RWPE2 (cell line): ENCODE measurements at regions not wholly inside any gene's neighbourhood (a gene's known extent, or its start where the extent isn't known, plus 50 kb on each side); places are given as distances from the start of the nearest gene placed in this dataset.

Experiments
- ATAC-seq: fragments of 200-7000 bp; cut with Tn5 transposase; 3 replicates; pipeline ENCODE4 v1.9.1; 2021; ENCODE audit warnings: low read depth
- DNase-seq: peaks from one replicate; pipeline ENCODE4 v3.0.0-alpha.2; 2020; ENCODE audit warnings: low spot score
- H3K27ac ChIP-seq: fragments of 450-650 bp; 2 replicates; pipeline ENCODE4 v1.5.1; 2017; ENCODE audit warnings: mild to moderate bottlenecking; ENCODE audit not compliant: poor library complexity, severe bottlenecking
- H3K27me3 ChIP-seq: fragments of 250-450 bp; sonication (Bioruptor Pico); 2 replicates; pipeline ENCODE4 v1.5.1; 2021; ENCODE audit warnings: mild to moderate bottlenecking, moderate library complexity; ENCODE audit not compliant: insufficient read depth, poor library complexity, severe bottlenecking
- H3K36me3 ChIP-seq: fragments of 250-450 bp; sonication (Bioruptor Pico); 2 replicates; pipeline ENCODE4 v1.5.1; 2020; ENCODE audit warnings: low read depth, mild to moderate bottlenecking, moderate library complexity
- H3K4me1 ChIP-seq: fragments of 250-450 bp; sonication (Bioruptor Pico); 2 replicates; pipeline ENCODE4 v1.5.1; 2021; ENCODE audit warnings: mild to moderate bottlenecking, moderate library complexity; ENCODE audit not compliant: insufficient read depth, poor library complexity, severe bottlenecking
- H3K4me3 ChIP-seq: fragments of 250-450 bp; sonication (Bioruptor Pico); 2 replicates; pipeline ENCODE4 v1.5.1; 2021; ENCODE audit warnings: mild to moderate bottlenecking, moderate library complexity; ENCODE audit not compliant: severe bottlenecking
- H3K9me3 ChIP-seq: fragments of 250-450 bp; sonication (Bioruptor Pico); 2 replicates; pipeline ENCODE4 v1.5.1; 2021; ENCODE audit warnings: mild to moderate bottlenecking, moderate library complexity; ENCODE audit not compliant: severe bottlenecking
- CTCF ChIP-seq: fragments of 450-650 bp; IDR thresholded peaks from one replicate; pipeline ENCODE4 v1.5.1; 2017; ENCODE audit warnings: mild to moderate bottlenecking, moderate library complexity; ENCODE audit not compliant: poor library complexity, severe bottlenecking

DNA sequence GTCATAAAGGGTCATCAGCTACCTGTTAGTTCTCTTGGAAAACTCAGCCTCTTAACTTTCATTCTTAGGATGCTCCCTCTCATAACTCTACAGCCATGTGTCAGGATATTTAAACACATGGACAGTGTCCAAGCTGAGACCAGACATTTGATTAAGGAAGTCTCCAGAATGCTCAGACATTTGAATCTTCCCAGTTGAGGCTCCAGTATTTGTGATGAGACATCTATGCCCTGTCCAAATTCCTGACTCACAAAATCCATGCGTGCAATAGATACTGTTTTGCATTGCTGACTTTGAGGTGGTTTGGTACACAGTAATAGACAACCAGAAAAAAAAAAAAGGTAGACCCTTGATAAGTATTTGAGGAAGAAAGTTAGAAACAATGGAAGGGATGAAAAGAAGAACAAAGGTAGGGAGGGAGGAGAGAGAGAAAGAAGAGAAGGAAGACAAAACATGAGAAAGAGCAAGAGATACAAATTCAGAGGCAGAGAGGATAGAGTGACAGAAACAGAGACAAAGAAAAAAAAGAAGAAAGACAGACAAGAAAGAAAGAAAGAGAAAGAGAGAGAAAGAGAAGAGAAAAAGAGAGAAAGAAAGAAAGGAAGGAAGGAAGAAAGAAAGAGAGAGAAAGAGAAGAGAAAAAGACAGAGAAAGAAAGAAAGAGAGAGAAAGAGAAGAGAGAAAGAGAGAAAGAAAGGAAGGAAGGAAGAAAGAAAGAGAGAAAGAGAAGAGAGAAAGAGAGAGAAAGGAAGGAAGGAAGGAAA lies 275.5 kb upstream of the PRMT6 start:
- no peak for ATAC-seq
- DNase-seq = no peak
- H3K27me3 ChIP-seq = no peaks in the 10 kb centered on the region

DNA sequence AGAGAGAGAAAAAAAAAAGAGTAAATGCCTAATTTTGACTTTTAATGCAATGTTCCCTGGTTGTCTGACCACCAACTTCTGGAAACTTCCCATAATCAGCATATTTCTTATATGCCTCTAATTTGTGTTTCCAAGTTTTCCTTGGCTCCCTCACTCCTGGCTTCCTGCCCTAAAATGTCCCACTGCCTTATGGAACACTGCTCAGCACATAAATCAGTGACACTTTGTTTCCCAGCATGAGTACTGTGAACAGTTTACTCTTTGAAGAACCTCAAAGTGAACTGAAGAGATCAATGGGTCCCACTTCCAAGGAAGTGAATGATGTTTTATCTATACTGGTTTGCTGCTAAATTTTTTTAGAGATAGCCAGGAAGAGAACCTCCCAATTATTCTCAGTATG lies 271.3 kb upstream of the PRMT6 start:
- DNase-seq (no peak), ATAC-seq (no peak)
- H3K27me3 ChIP-seq = no peaks in the 10 kb centered on the region
- no peak overlapping the region for H3K4me3 ChIP-seq
- no peak overlapping the region for H3K27ac ChIP-seq
- no peaks in the 10 kb centered on the region for H3K4me1 ChIP-seq
- no peaks in the 10 kb centered on the region for H3K36me3 ChIP-seq
- H3K9me3 ChIP-seq = no peaks in the 10 kb centered on the region
- no peak for TF ChIP-seq CTCF

More for the DNA sequence above, 275.5 kb upstream of the PRMT6 start:
- H3K36me3 ChIP-seq = no peaks in the 10 kb centered on the region
- no peak overlapping the region for H3K27ac ChIP-seq
- no peak for TF ChIP-seq CTCF
- no peak overlapping the region for H3K4me3 ChIP-seq
- H3K9me3 ChIP-seq = no peaks in the 10 kb centered on the region
- H3K4me1 ChIP-seq = no peaks in the 10 kb centered on the region

DNA sequence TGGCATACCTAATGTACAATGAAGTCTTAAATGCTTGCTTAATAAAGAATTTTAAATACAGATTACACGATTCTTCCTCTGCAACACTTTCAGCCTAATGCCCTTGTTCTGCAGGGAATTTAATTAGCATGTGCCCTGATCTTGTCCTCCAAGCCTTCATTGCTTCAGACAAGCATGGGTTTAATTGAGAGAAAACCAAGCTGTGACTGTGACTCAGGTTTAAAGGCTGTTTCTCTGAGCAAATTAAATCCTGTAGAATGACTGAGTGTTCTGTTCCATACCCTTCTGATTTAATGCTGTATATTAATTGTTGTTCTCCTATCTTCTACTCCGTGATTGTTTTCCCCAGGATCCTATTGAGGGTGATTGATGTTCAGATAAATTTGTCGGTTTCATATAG lies 269.0 kb upstream of the PRMT6 start:
- H3K27me3 ChIP-seq = no peaks in the 10 kb centered on the region
- H3K9me3 ChIP-seq = no peaks in the 10 kb centered on the region
- H3K36me3 ChIP-seq = no peaks in the 10 kb centered on the region
- no peak for TF ChIP-seq CTCF
- no peak overlapping the region for H3K4me3 ChIP-seq
- H3K27ac ChIP-seq = no peak overlapping the region
- no peak for DNase-seq
- no peaks in the 10 kb centered on the region for H3K4me1 ChIP-seq
- no peak for ATAC-seq

- Histone ChIP-seq H3K4me3 (no peak overlapping the region), H3K36me3 (no peaks in the 10 kb centered on the region), H3K27ac (no peak overlapping the region), H3K27me3 (no peaks in the 10 kb centered on the region), H3K9me3 (no peaks in the 10 kb centered on the region), H3K4me1 (no peaks in the 10 kb centered on the region)
- ATAC-seq (no peak), DNase-seq (no peak)
- no peak for TF ChIP-seq CTCF
Measured at GRCh38 chr1:106789686-106790085, 266.8 kb upstream of the PRMT6 start.

- Histone ChIP-seq H3K9me3 (no peaks in the 10 kb centered on the region), H3K36me3 (no peaks in the 10 kb centered on the region), H3K27me3 (no peaks in the 10 kb centered on the region), H3K4me3 (no peak overlapping the region), H3K4me1 (no peaks in the 10 kb centered on the region), H3K27ac (no peak overlapping the region)
- DNase-seq = no peak
- no peak for ATAC-seq
- TF ChIP-seq CTCF = no peak
Measured at GRCh38 chr1:106791041-106791440, 265.4 kb upstream of the PRMT6 start.
